ENCODE measurements at regions not wholly inside any gene's neighbourhood (a gene's known extent, or its start where the extent isn't known, plus 50 kb on each side); places are given as distances from the start of the nearest gene placed in this dataset.

DNA sequence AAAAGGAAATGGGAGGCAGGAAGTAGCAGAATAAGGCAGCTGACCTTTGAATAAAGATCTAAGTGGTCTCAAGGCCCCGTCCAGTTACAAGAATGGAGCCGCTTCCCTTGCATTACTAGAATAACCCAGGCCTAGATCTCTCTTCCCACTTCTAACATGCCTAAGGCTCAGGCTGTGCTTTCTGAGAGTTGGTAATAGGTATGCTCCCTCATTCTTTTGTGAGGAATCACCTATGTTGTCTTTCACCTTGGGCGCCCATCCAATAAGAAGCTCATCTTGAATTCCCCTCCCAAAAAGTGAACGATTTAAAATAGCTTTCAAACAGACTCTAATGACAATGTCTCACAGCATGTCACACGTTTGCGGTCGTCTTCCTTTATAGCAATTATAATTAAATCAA, 101.2 kb downstream of the KCNJ2 start:
- POLR2A ChIA-PET: no interaction called here
- CTCF ChIA-PET: interaction anchor here (0.7 kb wide), 1 partner anchor 18 kb away, joined by 3 read pairs; no protein-coding TSS in a partner anchor
- BruUV-seq (replicated peaks): no TSS peak

DNA sequence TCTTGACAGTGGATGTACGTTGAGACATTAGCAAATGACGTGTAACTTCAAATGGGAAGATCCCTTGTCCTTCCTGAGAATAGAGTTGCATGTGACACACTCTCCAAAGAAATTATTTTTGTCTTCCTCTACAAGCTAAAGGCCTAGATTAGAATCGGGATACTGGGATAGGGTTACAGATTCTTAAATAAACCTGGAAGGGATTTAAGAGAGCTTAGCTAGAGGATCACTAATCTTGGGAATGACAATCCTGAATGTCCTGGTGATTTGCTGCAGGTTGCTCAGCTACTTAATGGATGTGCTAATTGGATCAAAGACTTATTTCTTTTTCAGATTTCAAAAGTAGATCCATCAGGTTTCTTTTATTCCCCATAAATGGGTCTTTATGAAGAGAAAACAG, 101.9 kb downstream of the KCNJ2 start:
- TF ChIP-seq TCF7L2 (IDR thresholded peaks at IDR 0.05; ENCODE audit: low read depth, low read length) (no peak), SIN3A (IDR thresholded peaks at IDR 0.05; ENCODE audit: borderline replicate concordance, insufficient read depth, low read depth, low read length) (no peak)
- TF ChIP-seq, protein P1, sequence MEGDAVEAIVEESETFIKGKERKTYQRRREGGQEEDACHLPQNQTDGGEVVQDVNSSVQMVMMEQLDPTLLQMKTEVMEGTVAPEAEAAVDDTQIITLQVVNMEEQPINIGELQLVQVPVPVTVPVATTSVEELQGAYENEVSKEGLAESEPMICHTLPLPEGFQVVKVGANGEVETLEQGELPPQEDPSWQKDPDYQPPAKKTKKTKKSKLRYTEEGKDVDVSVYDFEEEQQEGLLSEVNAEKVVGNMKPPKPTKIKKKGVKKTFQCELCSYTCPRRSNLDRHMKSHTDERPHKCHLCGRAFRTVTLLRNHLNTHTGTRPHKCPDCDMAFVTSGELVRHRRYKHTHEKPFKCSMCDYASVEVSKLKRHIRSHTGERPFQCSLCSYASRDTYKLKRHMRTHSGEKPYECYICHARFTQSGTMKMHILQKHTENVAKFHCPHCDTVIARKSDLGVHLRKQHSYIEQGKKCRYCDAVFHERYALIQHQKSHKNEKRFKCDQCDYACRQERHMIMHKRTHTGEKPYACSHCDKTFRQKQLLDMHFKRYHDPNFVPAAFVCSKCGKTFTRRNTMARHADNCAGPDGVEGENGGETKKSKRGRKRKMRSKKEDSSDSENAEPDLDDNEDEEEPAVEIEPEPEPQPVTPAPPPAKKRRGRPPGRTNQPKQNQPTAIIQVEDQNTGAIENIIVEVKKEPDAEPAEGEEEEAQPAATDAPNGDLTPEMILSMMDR (IDR thresholded peaks at IDR 0.05): no peak
- BruUV-seq (replicated peaks): no TSS peak
- Histone ChIP-seq H3K4me1 (ENCODE audit: control insufficient read depth, insufficient read depth, low read length) (no peaks in the 10 kb centered on the region), H3K36me3 (ENCODE audit: control insufficient read depth, insufficient read depth, low read length) (no peaks in the 10 kb centered on the region), H3K27me3 (ENCODE audit: control insufficient read depth, insufficient read depth, low read length) (no peaks in the 10 kb centered on the region), H3K4me3 (ENCODE audit: low read depth in 2 of 2, low read length in 2 of 2) (no peak overlapping the region), H3K9me3 (ENCODE audit: control insufficient read depth, insufficient read depth, low read depth, low read length) (no peaks in the 10 kb centered on the region), H3K27ac (ENCODE audit: low read length) (no peak overlapping the region)
- DNase-seq (ENCODE audit: low read depth, low spot score) (no peak), ATAC-seq (no peak)
- ChIA-PET POLR2A (no interaction called here), CTCF (interaction anchor here (0.7 kb wide), 1 partner anchor 17 kb away, joined by 3 read pairs; no protein-coding TSS in a partner anchor)
- intact Hi-C loops (cut with micrococcal nuclease; ENCODE audit: unreplicated experiment): no loop called here
- in situ Hi-C loops (cut with HindIII; ENCODE audit: low pct_unique_long_range_greater_than_20kb, low sequenced_read_pairs): no loop called here

More for the DNA sequence above, 101.2 kb downstream of the KCNJ2 start:
- Histone ChIP-seq H3K4me3 (ENCODE audit: low read depth in 2 of 2, low read length in 2 of 2) (no peak overlapping the region), H3K27ac (ENCODE audit: low read length) (no peak overlapping the region), H3K4me1 (ENCODE audit: control insufficient read depth, insufficient read depth, low read length) (no peaks in the 10 kb centered on the region), H3K36me3 (ENCODE audit: control insufficient read depth, insufficient read depth, low read length) (no peaks in the 10 kb centered on the region), H3K9me3 (ENCODE audit: control insufficient read depth, insufficient read depth, low read depth, low read length) (no peaks in the 10 kb centered on the region), H3K27me3 (ENCODE audit: control insufficient read depth, insufficient read depth, low read length) (no peaks in the 10 kb centered on the region)
- in situ Hi-C loops (cut with HindIII; ENCODE audit: low pct_unique_long_range_greater_than_20kb, low sequenced_read_pairs): no loop called here
- DNase-seq (ENCODE audit: low read depth, low spot score) (no peak), ATAC-seq (no peak)
- intact Hi-C loops (cut with micrococcal nuclease; ENCODE audit: unreplicated experiment): no loop called here
- no peak for TF ChIP-seq POLR2AphosphoS5 (IDR thresholded peaks at IDR 0.05; ENCODE audit: low read depth, low read length)
- no peak for TF ChIP-seq SIN3A (IDR thresholded peaks at IDR 0.05; ENCODE audit: borderline replicate concordance, insufficient read depth, low read depth, low read length)
- TF ChIP-seq, protein P2, sequence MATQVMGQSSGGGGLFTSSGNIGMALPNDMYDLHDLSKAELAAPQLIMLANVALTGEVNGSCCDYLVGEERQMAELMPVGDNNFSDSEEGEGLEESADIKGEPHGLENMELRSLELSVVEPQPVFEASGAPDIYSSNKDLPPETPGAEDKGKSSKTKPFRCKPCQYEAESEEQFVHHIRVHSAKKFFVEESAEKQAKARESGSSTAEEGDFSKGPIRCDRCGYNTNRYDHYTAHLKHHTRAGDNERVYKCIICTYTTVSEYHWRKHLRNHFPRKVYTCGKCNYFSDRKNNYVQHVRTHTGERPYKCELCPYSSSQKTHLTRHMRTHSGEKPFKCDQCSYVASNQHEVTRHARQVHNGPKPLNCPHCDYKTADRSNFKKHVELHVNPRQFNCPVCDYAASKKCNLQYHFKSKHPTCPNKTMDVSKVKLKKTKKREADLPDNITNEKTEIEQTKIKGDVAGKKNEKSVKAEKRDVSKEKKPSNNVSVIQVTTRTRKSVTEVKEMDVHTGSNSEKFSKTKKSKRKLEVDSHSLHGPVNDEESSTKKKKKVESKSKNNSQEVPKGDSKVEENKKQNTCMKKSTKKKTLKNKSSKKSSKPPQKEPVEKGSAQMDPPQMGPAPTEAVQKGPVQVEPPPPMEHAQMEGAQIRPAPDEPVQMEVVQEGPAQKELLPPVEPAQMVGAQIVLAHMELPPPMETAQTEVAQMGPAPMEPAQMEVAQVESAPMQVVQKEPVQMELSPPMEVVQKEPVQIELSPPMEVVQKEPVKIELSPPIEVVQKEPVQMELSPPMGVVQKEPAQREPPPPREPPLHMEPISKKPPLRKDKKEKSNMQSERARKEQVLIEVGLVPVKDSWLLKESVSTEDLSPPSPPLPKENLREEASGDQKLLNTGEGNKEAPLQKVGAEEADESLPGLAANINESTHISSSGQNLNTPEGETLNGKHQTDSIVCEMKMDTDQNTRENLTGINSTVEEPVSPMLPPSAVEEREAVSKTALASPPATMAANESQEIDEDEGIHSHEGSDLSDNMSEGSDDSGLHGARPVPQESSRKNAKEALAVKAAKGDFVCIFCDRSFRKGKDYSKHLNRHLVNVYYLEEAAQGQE (IDR thresholded peaks at IDR 0.05; ENCODE audit: insufficient read depth in 1 of 2, low read depth in 2 of 2, low read length in 1 of 2): no peak
- TF ChIP-seq, protein P1 (IDR thresholded peaks at IDR 0.05): no peak
- no peak for TF ChIP-seq TCF7L2 (IDR thresholded peaks at IDR 0.05; ENCODE audit: low read depth, low read length)

Data from Panc1 (cell line).